Activated CD8-positive, alpha-beta memory T cell treated with anti-CD3 and anti-CD28 coated beads, Interleukin-2, amount 50 U/mL, for 4 hours (primary cell): ENCODE measurements at regions not wholly inside any gene's neighbourhood (a gene's known extent, or its start where the extent isn't known, plus 50 kb on each side); places are given as distances from the start of the nearest gene placed in this dataset.

Experiments used
- DNase-seq: peaks from one replicate; pipeline ENCODE4 v3.0.0-alpha.2; 2020

GRCh38 chr14:104321088-104321801 is 182.9 kb downstream of the KIF26A start:
- DNase-seq = no peak

- no peak for DNase-seq
These were observed 183.4 kb downstream of the KIF26A start for GRCh38 chr14:104321802-104322130.

GRCh38 chr14:104322531-104323366 is 184.4 kb downstream of the KIF26A start:
- DNase-seq = no peak

GRCh38 chr14:104323551-104324175 is 185.3 kb downstream of the KIF26A start:
- DNase-seq = no peak

- DNase-seq = no peak
These were observed 188.5 kb downstream of the KIF26A start for GRCh38 chr14:104326848-104327247.

GRCh38 chr14:104328607-104329006 is 190.2 kb downstream of the KIF26A start:
- DNase-seq = no peak

GRCh38 chr14:104329793-104330192 is 191.4 kb downstream of the KIF26A start:
- no peak for DNase-seq

GRCh38 chr14:104331871-104332605 is 193.7 kb downstream of the KIF26A start:
- no peak for DNase-seq

GRCh38 chr14:104332634-104333270 is 194.4 kb downstream of the KIF26A start:
- no peak for DNase-seq

GRCh38 chr14:104333646-104334423 is 195.4 kb downstream of the KIF26A start:
- DNase-seq = no peak

GRCh38 chr14:104334424-104335161 is 196.2 kb downstream of the KIF26A start:
- DNase-seq = no peak

GRCh38 chr14:104335176-104335575 is 196.8 kb downstream of the KIF26A start:
- DNase-seq = no peak

- no peak for DNase-seq
These were observed 197.2 kb downstream of the KIF26A start for GRCh38 chr14:104335611-104336010.

- DNase-seq = no peak
These were observed 199.0 kb downstream of the KIF26A start for GRCh38 chr14:104337351-104337750.

- no peak for DNase-seq
These were observed 201.0 kb downstream of the KIF26A start for GRCh38 chr14:104339361-104339760.

- no peak for DNase-seq
These were observed 201.4 kb downstream of the KIF26A start for GRCh38 chr14:104339829-104340228.

- no peak for DNase-seq
These were observed 203.4 kb downstream of the KIF26A start for GRCh38 chr14:104341532-104342434.

GRCh38 chr14:104342435-104343293 is 204.3 kb downstream of the KIF26A start:
- no peak for DNase-seq

GRCh38 chr14:104343294-104343625 is 204.9 kb downstream of the KIF26A start:
- DNase-seq = peak; percentile 13
